Muscle layer of colon (tissue), 2 donors: ENCODE measurements at regions not wholly inside any gene's neighbourhood (a gene's known extent, or its start where the extent isn't known, plus 50 kb on each side); places are given as distances from the start of the nearest gene placed in this dataset.

ENCODE experiments used
- H3K27ac ChIP-seq: one replicate; pipeline ENCODE4 v1.7.0; 2013; ENCODE audit warnings: low read depth, mild to moderate bottlenecking, low read length, moderate library complexity
- H3K27me3 ChIP-seq, 2 donors: one replicate each; pipeline ENCODE4 v1.7.0; 2013; ENCODE audit warnings: low read length in 2 of 2, mild to moderate bottlenecking in 2 of 2; ENCODE audit not compliant: insufficient read depth in 2 of 2, control insufficient read depth in 1 of 2
- H3K36me3 ChIP-seq: one replicate; pipeline ENCODE4 v1.7.0; 2013; ENCODE audit warnings: mild to moderate bottlenecking, low read length; ENCODE audit not compliant: insufficient read depth
- H3K4me1 ChIP-seq: one replicate; pipeline ENCODE4 v1.7.0; 2013; ENCODE audit warnings: mild to moderate bottlenecking, low read length; ENCODE audit not compliant: insufficient read depth
- H3K4me3 ChIP-seq, 2 donors: one replicate each; pipeline ENCODE4 v1.7.0; 2013; ENCODE audit warnings: low read length in 2 of 2, low read depth in 1 of 2, mild to moderate bottlenecking in 1 of 2, moderate library complexity in 1 of 2
- H3K9ac ChIP-seq: one replicate; pipeline ENCODE4 v1.7.0; 2013; ENCODE audit warnings: low read length
- H3K9me3 ChIP-seq: one replicate; pipeline ENCODE4 v1.7.0; 2013; ENCODE audit warnings: mild to moderate bottlenecking, low read length
- donor health status: abdominal sarcoma.
- donor health status: Adenocarcinoma of cecum.

- no peaks in the 10 kb centered on the region for H3K27me3 ChIP-seq
- no peak overlapping the region for H3K27ac ChIP-seq
- H3K9me3 ChIP-seq = no peaks in the 10 kb centered on the region
- no peak overlapping the region for H3K4me3 ChIP-seq
- no peak overlapping the region for H3K9ac ChIP-seq
- peaks cover 6% of the 10 kb centered on the region for H3K4me1 ChIP-seq
- no peaks in the 10 kb centered on the region for H3K36me3 ChIP-seq
Observed at GRCh38 chr11:134584706-134585445, 172.8 kb upstream of the B3GAT1 start.

GRCh38 chr11:134584001-134584561, 172.0 kb upstream of the B3GAT1 start:
- H3K4me3 ChIP-seq = no peak overlapping the region
- no peak overlapping the region for H3K9ac ChIP-seq
- no peak overlapping the region for H3K27ac ChIP-seq
- H3K4me1 ChIP-seq = peaks cover 6% of the 10 kb centered on the region
- H3K27me3 ChIP-seq = no peaks in the 10 kb centered on the region
- H3K36me3 ChIP-seq = no peaks in the 10 kb centered on the region
- H3K9me3 ChIP-seq = no peaks in the 10 kb centered on the region

GRCh38 chr11:134583397-134583990, 171.5 kb upstream of the B3GAT1 start:
- Histone ChIP-seq H3K9ac (no peak overlapping the region), H3K9me3 (no peaks in the 10 kb centered on the region), H3K4me3 (no peak overlapping the region), H3K27me3 (no peaks in the 10 kb centered on the region), H3K36me3 (no peaks in the 10 kb centered on the region), H3K27ac (no peak overlapping the region), H3K4me1 (peaks cover 6% of the 10 kb centered on the region)

GRCh38 chr11:134582770-134583095, 170.7 kb upstream of the B3GAT1 start:
- H3K4me1 ChIP-seq = peaks cover 6% of the 10 kb centered on the region
- H3K36me3 ChIP-seq = no peaks in the 10 kb centered on the region
- no peak overlapping the region for H3K4me3 ChIP-seq
- H3K9me3 ChIP-seq = no peaks in the 10 kb centered on the region
- H3K27ac ChIP-seq = no peak overlapping the region
- H3K27me3 ChIP-seq = no peaks in the 10 kb centered on the region
- H3K9ac ChIP-seq = no peak overlapping the region

GRCh38 chr11:134581966-134582769, 170.1 kb upstream of the B3GAT1 start:
- Histone ChIP-seq H3K27me3 (no peaks in the 10 kb centered on the region), H3K36me3 (no peaks in the 10 kb centered on the region), H3K27ac (no peak overlapping the region), H3K4me1 (peaks cover 6% of the 10 kb centered on the region), H3K9ac (no peak overlapping the region), H3K4me3 (no peak overlapping the region), H3K9me3 (no peaks in the 10 kb centered on the region)

GRCh38 chr11:134581121-134581626, 169.1 kb upstream of the B3GAT1 start:
- peaks cover 6% of the 10 kb centered on the region for H3K4me1 ChIP-seq
- no peaks in the 10 kb centered on the region for H3K36me3 ChIP-seq
- no peak overlapping the region for H3K27ac ChIP-seq
- H3K27me3 ChIP-seq = no peaks in the 10 kb centered on the region
- no peak overlapping the region for H3K4me3 ChIP-seq
- no peaks in the 10 kb centered on the region for H3K9me3 ChIP-seq
- H3K9ac ChIP-seq = no peak overlapping the region

GRCh38 chr11:134580610-134580975, 168.6 kb upstream of the B3GAT1 start:
- Histone ChIP-seq H3K9me3 (no peaks in the 10 kb centered on the region), H3K4me1 (peaks cover 6% of the 10 kb centered on the region), H3K27ac (no peak overlapping the region), H3K4me3 (no peak overlapping the region), H3K36me3 (no peaks in the 10 kb centered on the region), H3K9ac (no peak overlapping the region), H3K27me3 (no peaks in the 10 kb centered on the region)

- Histone ChIP-seq H3K4me1 (peaks cover 6% of the 10 kb centered on the region), H3K36me3 (no peaks in the 10 kb centered on the region), H3K27me3 (no peaks in the 10 kb centered on the region), H3K27ac (no peak overlapping the region), H3K4me3 (no peak overlapping the region), H3K9me3 (no peaks in the 10 kb centered on the region), H3K9ac (no peak overlapping the region)
Observed at GRCh38 chr11:134579724-134580609, 167.9 kb upstream of the B3GAT1 start.

GRCh38 chr11:134578807-134579723, 167.0 kb upstream of the B3GAT1 start:
- peaks cover under 1% of the 10 kb centered on the region for H3K4me1 ChIP-seq
- H3K9me3 ChIP-seq = no peaks in the 10 kb centered on the region
- no peaks in the 10 kb centered on the region for H3K36me3 ChIP-seq
- H3K4me3 ChIP-seq = no peak overlapping the region
- H3K9ac ChIP-seq = no peak overlapping the region
- H3K27ac ChIP-seq = no peak overlapping the region
- H3K27me3 ChIP-seq = no peaks in the 10 kb centered on the region

- no peaks in the 10 kb centered on the region for H3K4me1 ChIP-seq
Observed at GRCh38 chr11:134577751-134578395, 165.8 kb upstream of the B3GAT1 start.

More at GRCh38 chr11:134577751-134578395, 165.8 kb upstream of the B3GAT1 start:
- H3K27ac ChIP-seq = no peak overlapping the region
- no peak overlapping the region for H3K9ac ChIP-seq
- no peak overlapping the region for H3K4me3 ChIP-seq
- no peaks in the 10 kb centered on the region for H3K9me3 ChIP-seq
- H3K36me3 ChIP-seq = no peaks in the 10 kb centered on the region
- no peaks in the 10 kb centered on the region for H3K27me3 ChIP-seq
